ENCODE measurements at regions not wholly inside any gene's neighbourhood (a gene's known extent, or its start where the extent isn't known, plus 50 kb on each side); places are given as distances from the start of the nearest gene placed in this dataset.

GRCh38 chr1:56380531-56380930 is 198.8 kb downstream of the PLPP3 start:
- Histone ChIP-seq H3K27ac (no peak overlapping the region), H3K4me1 (peaks cover 0 to 24% (median 7%) of the 10 kb centered on the region in 4 donors), H3K4me3 (no peak overlapping the region), H3K36me3 (no peaks in the 10 kb centered on the region), H3K9me3 (no peaks in the 10 kb centered on the region), H3K27me3 (no peaks in the 10 kb centered on the region)
- no peak for TF ChIP-seq CTCF (IDR thresholded peaks at IDR 0.05)
- no peak for TF ChIP-seq POLR2A (IDR thresholded peaks at IDR 0.05)
- TF ChIP-seq EP300 (IDR thresholded peaks at IDR 0.05), result no peak
- no peak for DNase-seq (ENCODE audit: low spot score in 2 of 2)
- 39 to 53% methylated on average over 4 of the region's 4 CpGs for WGBS, 2 donors

- DNase-seq (ENCODE audit: low spot score in 2 of 2), result no peak
- H3K27me3 ChIP-seq, result no peaks in the 10 kb centered on the region
- H3K4me3 ChIP-seq, result no peak overlapping the region
- H3K4me1 ChIP-seq, result peaks cover 0 to 41% (median 17%) of the 10 kb centered on the region in 4 donors
- H3K9me3 ChIP-seq, result no peaks in the 10 kb centered on the region
- no peak overlapping the region for H3K27ac ChIP-seq
- WGBS, 2 donors, result 65 to 68% methylated on average over 6 of the region's 6 CpGs
- TF ChIP-seq POLR2A (IDR thresholded peaks at IDR 0.05) (no peak), CTCF (IDR thresholded peaks at IDR 0.05) (no peak), EP300 (IDR thresholded peaks at IDR 0.05) (no peak)
- H3K36me3 ChIP-seq, result no peaks in the 10 kb centered on the region
Observed at GRCh38 chr1:56378341-56379070, 200.9 kb downstream of the PLPP3 start.

- no peak for DNase-seq (ENCODE audit: low spot score in 2 of 2)
- Histone ChIP-seq H3K36me3 (no peaks in the 10 kb centered on the region), H3K4me3 (no peak overlapping the region), H3K27ac (peak overlapping the region in 1 of 4 donors; percentile 35), H3K27me3 (no peaks in the 10 kb centered on the region), H3K4me1 (peaks cover 0 to 41% (median 17%) of the 10 kb centered on the region in 4 donors), H3K9me3 (no peaks in the 10 kb centered on the region)
- TF ChIP-seq POLR2A (IDR thresholded peaks at IDR 0.05), result no peak
- no peak for TF ChIP-seq CTCF (IDR thresholded peaks at IDR 0.05)
- TF ChIP-seq EP300 (IDR thresholded peaks at IDR 0.05), result no peak
- WGBS, 2 donors, result 42 to 47% methylated on average over 2 of the region's 2 CpGs
Observed at GRCh38 chr1:56377431-56377830, 201.9 kb downstream of the PLPP3 start.

- H3K27me3 ChIP-seq, result no peaks in the 10 kb centered on the region
- no peaks in the 10 kb centered on the region for H3K9me3 ChIP-seq
- TF ChIP-seq CTCF (IDR thresholded peaks at IDR 0.05) (no peak), POLR2A (IDR thresholded peaks at IDR 0.05) (no peak), EP300 (IDR thresholded peaks at IDR 0.05) (no peak)
- no peak for DNase-seq (ENCODE audit: low spot score in 2 of 2)
- H3K4me3 ChIP-seq, result no peak overlapping the region
- peaks cover 0 to 41% (median 17%) of the 10 kb centered on the region in 4 donors for H3K4me1 ChIP-seq
- no peaks in the 10 kb centered on the region for H3K36me3 ChIP-seq
- WGBS, 2 donors, result 31% methylated on average over 7 of the region's 7 CpGs
- peak overlapping the region in 1 of 4 donors; percentile 25 for H3K27ac ChIP-seq
Observed at GRCh38 chr1:56376188-56376984, 203.0 kb downstream of the PLPP3 start.

- Histone ChIP-seq H3K27ac (peak overlapping the region in 1 of 4 donors; percentile 26), H3K36me3 (no peaks in the 10 kb centered on the region), H3K9me3 (no peaks in the 10 kb centered on the region), H3K4me1 (peaks cover 0 to 41% (median 17%) of the 10 kb centered on the region in 4 donors), H3K27me3 (no peaks in the 10 kb centered on the region), H3K4me3 (no peak overlapping the region)
- TF ChIP-seq EP300 (IDR thresholded peaks at IDR 0.05) (no peak), POLR2A (IDR thresholded peaks at IDR 0.05) (no peak), CTCF (IDR thresholded peaks at IDR 0.05) (no peak)
- 54 to 59% methylated on average over 5 of the region's 5 CpGs for WGBS, 2 donors
- DNase-seq (ENCODE audit: low spot score in 2 of 2), result no peak
Observed at GRCh38 chr1:56375326-56375804, 204.0 kb downstream of the PLPP3 start.

All from tibial nerve (tissue), 4 donors.